GM03348 (cell line): ENCODE measurements at regions not wholly inside any gene's neighbourhood (a gene's known extent, or its start where the extent isn't known, plus 50 kb on each side); places are given as distances from the start of the nearest gene placed in this dataset.
"Not testable (repeated sequence)": the region's sequence is repeated elsewhere in the genome, so short reads cannot be mapped to it uniquely, and the experiment has no call there.

ENCODE experiments used
- DNase-seq: peaks from one replicate; pipeline ENCODE4 v3.0.0; 2012; ENCODE audit warnings: low spot score

- no peak for DNase-seq
Observed at GRCh38 chr2:7428454-7429204, 511.4 kb downstream of the RNF144A start.

DNA sequence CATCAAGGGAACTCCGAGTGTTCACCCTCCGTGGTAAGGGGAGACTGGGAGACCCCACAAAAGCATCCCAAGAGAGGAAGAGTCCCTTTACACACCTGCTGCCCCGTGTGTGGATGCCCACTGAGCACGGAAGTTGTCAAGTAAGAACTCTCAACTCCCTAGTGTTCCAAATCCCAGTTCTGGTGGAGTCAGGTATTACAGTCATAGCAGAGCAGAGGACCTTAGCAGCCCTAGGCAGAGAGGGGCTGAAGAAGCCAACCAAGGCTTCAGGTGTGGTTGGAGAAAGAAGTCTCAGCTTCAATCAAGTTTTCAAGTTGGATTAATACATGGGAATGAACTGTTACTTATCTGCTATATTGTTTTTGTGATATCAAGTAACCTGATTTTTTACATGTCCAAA lies 512.5 kb downstream of the RNF144A start:
- DNase-seq, result peak; percentile 30

- no peak for DNase-seq
Observed at GRCh38 chr2:7430421-7430868, 513.2 kb downstream of the RNF144A start.

DNA sequence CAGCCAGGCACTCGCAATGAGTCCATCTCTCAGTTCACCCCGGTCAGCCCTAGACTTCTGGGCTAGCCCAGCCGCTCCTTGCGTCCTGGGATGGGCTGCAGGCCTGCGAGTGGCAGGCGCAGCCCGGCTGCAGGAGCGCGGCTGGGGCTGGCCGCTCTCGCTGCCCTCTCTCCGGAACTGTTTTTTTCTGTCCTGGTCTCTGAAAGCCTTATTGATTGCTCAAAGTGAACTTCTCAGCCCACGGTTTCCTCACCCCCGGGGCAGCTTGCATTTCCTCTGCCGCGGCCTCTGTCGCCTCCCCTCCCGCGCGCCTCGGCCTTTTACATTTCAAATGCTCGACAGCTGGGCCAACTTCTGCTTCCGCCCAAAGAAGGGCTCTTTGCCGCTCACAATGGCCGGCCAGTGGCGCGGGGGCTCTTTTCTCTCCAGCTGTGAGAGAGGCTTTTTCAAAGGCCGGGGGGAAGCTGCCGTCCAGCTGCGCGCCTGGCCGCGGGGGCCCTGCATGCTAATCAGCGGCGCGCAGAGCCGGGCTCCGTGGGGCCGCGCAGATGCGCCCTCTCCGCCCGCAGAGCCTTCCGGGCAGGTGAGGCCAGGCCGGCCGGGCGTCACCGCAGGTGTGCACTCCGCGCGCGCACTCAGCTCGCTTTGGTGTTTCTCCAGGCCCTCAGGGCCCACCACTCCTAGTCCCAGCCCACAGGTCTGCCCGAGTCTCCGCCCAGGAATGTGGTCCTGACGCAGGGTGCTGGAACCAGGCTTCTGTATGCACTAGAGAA lies 513.8 kb downstream of the RNF144A start:
- no peak for DNase-seq

GRCh38 chr2:7432436-7432835 lies 515.2 kb downstream of the RNF144A start:
- no peak for DNase-seq

DNA sequence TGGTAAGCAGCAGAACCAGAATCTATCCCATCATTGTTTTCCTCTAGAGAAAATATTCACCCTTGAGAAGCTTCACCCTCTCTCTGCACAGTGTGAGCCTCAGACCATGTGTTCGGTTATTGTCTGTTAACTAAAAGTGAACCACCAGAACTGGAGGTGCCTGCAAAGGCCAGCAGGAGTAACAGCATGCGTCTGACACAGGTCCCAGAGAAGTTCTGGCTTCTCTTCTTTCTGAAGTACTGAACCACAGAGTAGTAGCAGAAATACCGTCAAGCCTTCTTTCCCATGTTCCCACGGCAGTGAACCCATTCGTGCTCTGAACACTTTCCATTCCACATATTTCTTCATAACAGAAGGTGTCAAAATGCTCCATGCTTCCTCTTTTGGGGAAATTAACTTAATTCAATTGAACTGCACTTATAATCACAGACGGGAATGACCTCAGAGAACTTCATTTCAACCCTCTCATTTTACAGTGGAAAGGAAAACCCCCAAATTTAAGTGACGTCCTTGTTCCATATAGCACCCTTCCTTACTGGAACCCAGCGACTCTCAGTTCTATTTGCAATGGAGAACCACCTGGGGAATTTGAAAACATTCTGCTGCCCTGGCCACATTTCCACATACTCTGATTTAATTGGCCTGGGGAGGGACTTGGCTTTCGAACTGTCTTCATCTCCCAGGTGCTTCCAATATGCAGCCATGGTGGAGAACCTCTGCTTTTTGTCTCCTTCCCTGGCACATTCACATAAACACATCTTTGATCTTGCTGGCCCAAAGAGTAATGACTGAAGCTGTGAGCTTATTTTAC lies 519.1 kb downstream of the RNF144A start:
- DNase-seq, result no peak

GRCh38 chr2:7437141-7437540 lies 519.9 kb downstream of the RNF144A start:
- DNase-seq, result no peak

GRCh38 chr2:7437716-7438632 lies 520.8 kb downstream of the RNF144A start:
- no peak for DNase-seq

GRCh38 chr2:7438855-7439254 lies 521.6 kb downstream of the RNF144A start:
- DNase-seq, result no peak

DNA sequence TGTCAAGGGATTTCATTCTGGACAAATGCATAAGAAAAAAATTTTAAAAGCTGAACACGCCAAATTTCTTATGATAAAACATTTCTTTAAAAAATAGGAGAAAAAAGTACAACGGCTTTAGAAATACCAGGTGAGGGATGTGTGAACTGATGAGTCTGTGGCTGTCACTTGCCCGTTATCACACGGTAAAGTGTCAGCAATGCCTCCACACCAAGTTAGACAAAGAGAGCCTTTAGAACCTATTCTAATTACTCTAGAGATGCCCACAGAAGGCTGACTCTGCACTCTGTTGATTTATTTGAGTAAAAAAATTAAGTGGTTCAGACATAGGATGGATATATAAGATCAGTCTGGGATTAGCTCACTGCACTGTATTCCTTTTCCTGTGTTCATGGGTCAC lies 523.8 kb downstream of the RNF144A start:
- DNase-seq, result no peak

DNA sequence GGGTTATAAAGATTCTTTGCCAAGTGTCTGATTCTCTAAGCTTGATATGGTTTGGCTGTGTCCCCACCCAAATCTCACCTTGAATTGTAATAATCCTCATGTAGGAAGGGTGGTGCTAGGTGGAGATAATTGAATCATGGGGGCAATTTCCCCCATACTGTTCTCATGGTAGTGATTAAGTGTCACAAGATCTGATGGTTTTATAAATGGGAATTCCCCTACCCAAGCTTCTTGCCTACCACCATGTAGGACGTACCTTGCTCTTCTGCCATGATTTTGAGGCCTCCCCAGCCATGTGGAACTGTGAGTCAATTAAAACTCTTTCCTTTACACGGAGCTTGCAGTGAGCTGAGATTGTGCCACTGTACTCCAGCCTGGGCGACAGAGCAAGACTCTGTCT lies 524.6 kb downstream of the RNF144A start:
- DNase-seq, result not testable (repeated sequence)

- DNase-seq, result no peak
Observed at GRCh38 chr2:7444626-7445025, 527.4 kb downstream of the RNF144A start.

DNA sequence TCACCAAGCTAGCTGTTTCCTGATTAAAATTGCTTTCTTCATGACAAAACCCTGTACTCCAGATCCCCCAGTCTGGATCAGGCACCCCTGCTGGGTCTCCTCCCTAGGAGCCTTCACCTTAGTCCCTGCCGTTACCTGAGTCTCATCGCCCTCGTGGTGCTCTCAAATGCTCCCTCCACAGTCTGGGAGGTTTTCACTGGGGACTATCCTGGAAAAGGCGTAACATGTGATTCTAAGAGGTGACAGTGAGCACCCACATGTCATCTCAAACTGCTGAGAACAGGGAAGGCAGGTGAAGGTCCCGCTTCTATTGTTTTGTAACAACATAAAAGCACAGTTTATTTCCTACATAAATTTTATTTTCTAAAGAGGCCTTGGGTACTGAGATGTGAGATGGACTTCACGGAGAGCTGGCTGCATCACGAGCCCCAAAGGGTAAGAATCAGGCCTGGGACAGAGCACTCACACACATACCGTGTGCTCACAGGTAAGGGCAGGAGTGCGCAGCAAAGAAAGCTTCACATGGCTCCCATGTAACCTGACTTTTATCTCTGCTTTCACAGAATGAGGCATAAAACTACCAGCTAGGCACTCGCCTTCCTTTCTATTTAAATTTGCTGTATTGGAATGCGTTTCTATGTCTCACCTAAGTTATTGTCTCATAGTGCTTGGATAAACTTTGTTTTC lies 531.5 kb downstream of the RNF144A start:
- DNase-seq, result no peak

DNA sequence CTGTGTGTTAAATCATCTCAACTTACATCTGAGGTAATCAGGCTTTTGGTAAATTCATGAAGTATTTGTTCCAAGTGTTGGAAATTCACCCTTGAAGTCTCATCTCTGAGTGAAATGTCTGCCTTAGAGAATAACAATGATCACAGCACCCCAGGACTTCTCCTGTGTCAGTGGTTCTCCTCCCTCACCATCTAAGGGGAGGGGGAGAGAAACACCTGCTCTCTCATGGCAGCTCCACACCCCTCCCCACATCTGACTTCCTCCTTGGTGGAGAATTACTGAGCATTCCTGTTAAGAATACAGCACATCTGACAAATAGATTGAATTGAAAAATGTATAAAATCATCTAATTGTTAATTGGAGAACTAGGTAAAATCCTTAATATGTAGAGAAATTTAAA lies 532.1 kb downstream of the RNF144A start:
- no peak for DNase-seq

GRCh38 chr2:7450188-7450832 lies 533.1 kb downstream of the RNF144A start:
- DNase-seq, result no peak

DNA sequence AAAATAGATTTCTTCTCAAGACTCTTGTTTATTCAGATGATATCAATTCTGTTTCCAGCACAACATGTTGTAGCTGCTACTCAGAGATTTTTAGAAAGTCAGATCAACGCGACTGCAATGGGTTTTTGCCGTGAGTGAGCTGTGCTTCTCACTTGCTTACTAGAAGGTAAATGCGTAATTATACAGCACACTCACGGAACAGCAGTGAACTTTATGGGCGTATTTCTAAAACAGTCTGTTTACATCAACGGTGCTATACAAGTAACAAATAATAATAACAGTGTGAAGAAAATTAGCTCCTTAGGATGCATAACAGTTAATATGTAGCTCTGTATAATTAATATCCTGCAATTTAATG lies 533.6 kb downstream of the RNF144A start:
- no peak for DNase-seq

DNA sequence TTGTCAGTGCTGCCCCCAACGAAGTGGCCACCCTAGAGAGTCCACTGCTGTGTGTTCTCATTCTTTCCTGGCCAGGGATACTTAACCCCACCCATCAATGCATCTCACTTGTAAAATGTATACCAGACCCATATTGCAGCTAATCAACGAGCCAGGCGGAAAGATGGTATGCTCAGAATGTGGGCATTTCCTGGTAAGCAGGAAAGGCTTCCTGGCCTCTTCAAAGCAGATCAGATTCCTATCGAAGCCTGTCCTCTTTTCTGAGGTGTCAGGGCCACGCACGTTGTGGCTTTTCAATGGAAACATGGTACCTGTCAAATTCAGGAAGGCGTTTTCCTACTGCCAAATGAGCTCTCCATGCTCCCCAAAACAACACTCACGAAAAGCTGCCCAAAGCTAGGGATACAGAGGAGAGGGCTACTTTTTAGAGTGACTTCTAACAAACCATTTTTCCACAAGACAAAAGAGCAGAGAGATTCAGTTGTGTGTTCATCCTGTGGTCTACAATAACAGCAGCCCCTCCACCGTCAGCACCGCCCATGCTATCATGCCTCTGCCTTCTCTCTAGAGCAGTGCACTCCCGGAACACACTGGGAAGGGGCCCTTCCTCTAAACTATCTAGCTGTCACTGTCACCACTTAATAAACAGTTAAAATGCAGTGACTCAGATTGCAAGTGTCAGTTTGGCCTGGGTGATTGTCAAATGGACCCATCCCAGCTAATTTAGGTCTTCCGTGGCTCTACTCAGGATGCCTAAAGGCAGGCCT lies 535.1 kb downstream of the RNF144A start:
- DNase-seq, result no peak

- no peak for DNase-seq
Observed at GRCh38 chr2:7454592-7454991, 537.4 kb downstream of the RNF144A start.

GRCh38 chr2:7456762-7457161 lies 539.5 kb downstream of the RNF144A start:
- DNase-seq, result no peak

- DNase-seq, result no peak
Observed at GRCh38 chr2:7458066-7458465, 540.9 kb downstream of the RNF144A start.
